ENCODE measurements at regions not wholly inside any gene's neighbourhood (a gene's known extent, or its start where the extent isn't known, plus 50 kb on each side); places are given as distances from the start of the nearest gene placed in this dataset.

- no peak for TF ChIP-seq CTCF (conservative IDR thresholded peaks at IDR 0.05 in 1 of 2, IDR thresholded peaks at IDR 0.05 in 1 of 2; ENCODE audit: low read depth in 1 of 2, low read length in 2 of 2)
- no peak for TF ChIP-seq EZH2 (IDR thresholded peaks at IDR 0.05; ENCODE audit: low read length, missing control alignments)
Observed at GRCh38 chr5:123778641-123779040, 266.7 kb downstream of the CSNK1G3 start.

Data from fibroblast of lung (primary cell).